ENCODE measurements at regions not wholly inside any gene's neighbourhood (a gene's known extent, or its start where the extent isn't known, plus 50 kb on each side); places are given as distances from the start of the nearest gene placed in this dataset.

DNA sequence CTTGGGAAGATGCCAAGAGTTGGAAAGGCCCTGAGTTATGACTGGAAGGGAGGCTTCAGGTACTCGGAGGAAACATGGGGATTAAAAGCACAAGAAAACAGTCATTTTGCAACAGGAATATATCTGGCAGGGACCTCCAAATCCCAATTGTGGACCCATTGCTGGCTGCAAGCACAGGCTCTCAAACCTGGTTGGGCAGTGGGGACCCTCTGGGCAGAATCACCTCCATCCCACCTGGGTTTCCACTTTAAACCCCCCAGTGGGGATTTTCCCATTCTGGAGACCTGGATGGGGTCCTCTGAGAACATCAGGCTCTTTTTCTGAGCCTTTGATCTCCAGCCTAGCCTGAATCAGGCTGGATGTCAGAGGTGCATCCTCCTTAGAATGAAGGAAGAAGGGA lies 177.8 kb downstream of the ASMT start:
- TF ChIP-seq, protein P1, sequence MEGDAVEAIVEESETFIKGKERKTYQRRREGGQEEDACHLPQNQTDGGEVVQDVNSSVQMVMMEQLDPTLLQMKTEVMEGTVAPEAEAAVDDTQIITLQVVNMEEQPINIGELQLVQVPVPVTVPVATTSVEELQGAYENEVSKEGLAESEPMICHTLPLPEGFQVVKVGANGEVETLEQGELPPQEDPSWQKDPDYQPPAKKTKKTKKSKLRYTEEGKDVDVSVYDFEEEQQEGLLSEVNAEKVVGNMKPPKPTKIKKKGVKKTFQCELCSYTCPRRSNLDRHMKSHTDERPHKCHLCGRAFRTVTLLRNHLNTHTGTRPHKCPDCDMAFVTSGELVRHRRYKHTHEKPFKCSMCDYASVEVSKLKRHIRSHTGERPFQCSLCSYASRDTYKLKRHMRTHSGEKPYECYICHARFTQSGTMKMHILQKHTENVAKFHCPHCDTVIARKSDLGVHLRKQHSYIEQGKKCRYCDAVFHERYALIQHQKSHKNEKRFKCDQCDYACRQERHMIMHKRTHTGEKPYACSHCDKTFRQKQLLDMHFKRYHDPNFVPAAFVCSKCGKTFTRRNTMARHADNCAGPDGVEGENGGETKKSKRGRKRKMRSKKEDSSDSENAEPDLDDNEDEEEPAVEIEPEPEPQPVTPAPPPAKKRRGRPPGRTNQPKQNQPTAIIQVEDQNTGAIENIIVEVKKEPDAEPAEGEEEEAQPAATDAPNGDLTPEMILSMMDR (IDR thresholded peaks at IDR 0.05), result no peak
- TF ChIP-seq EZH2 (IDR thresholded peaks at IDR 0.05; ENCODE audit: borderline replicate concordance, insufficient read depth, low read depth, low read length, poor library complexity, severe bottlenecking), result no peak
